ENCODE measurements at regions not wholly inside any gene's neighbourhood (a gene's known extent, or its start where the extent isn't known, plus 50 kb on each side); places are given as distances from the start of the nearest gene placed in this dataset.

DNA sequence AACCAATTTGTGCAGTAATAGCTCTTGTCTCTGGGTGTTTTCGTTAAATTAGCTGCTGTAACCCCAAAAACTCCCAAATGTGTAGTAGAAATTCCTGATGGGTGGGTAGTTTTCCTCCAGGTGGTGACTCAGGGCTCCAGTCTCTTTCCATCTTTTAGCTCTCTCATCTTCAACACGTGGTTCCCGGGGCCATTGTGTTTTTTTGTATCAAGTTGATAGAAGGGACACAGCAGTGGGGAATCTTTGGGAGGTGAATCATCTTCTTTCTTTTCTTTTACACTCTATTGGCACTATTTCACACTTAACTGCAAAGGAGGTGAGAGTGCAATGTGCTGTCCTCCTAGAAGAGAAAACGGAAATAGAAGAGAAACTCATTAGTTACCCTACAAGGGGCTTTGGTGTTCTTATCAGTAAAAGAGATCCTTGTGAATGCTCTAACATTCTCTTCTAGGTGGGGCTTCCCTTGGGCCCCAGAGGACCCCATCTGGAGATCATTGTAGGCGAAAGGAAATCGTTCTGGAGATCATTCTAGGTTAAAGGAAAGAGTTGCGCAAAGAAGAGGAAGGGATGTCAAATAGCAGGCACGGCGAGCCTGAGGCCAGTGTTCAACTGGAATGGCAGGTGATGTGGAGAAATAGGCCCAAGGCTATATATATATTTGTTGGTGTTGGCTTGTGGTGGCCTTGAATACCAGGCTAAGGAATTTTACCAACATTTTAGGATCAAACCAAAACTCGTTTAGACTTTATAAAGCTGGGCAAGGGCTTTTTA lies 68.2 kb upstream of the ACSL1 start:
- TF ChIP-seq, protein P1, sequence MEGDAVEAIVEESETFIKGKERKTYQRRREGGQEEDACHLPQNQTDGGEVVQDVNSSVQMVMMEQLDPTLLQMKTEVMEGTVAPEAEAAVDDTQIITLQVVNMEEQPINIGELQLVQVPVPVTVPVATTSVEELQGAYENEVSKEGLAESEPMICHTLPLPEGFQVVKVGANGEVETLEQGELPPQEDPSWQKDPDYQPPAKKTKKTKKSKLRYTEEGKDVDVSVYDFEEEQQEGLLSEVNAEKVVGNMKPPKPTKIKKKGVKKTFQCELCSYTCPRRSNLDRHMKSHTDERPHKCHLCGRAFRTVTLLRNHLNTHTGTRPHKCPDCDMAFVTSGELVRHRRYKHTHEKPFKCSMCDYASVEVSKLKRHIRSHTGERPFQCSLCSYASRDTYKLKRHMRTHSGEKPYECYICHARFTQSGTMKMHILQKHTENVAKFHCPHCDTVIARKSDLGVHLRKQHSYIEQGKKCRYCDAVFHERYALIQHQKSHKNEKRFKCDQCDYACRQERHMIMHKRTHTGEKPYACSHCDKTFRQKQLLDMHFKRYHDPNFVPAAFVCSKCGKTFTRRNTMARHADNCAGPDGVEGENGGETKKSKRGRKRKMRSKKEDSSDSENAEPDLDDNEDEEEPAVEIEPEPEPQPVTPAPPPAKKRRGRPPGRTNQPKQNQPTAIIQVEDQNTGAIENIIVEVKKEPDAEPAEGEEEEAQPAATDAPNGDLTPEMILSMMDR (conservative IDR thresholded peaks at IDR 0.05 in 1 of 2, IDR thresholded peaks at IDR 0.05 in 1 of 2; ENCODE audit: low read depth in 1 of 2, low read length in 2 of 2), result no peak
- no peak for TF ChIP-seq EZH2 (IDR thresholded peaks at IDR 0.05; ENCODE audit: low read length, missing control alignments)

Measured in fibroblast of lung (primary cell).